HFFc6 (cell line): ENCODE measurements at regions not wholly inside any gene's neighbourhood (a gene's known extent, or its start where the extent isn't known, plus 50 kb on each side); places are given as distances from the start of the nearest gene placed in this dataset.

Source experiments
- DNase-seq: peaks from one replicate; pipeline ENCODE4 v3.0.0-alpha.2; 2018
- H3K27ac Mint-ChIP-seq: 2 replicates; pipeline ENCODE4 v1.8.0; 2020; ENCODE audit warnings: mild to moderate bottlenecking, mixed read lengths
- H3K27me3 Mint-ChIP-seq: 2 replicates; pipeline ENCODE4 v1.8.0; 2021; ENCODE audit warnings: mild to moderate bottlenecking, moderate library complexity, mixed read lengths; ENCODE audit not compliant: insufficient read depth
- H3K36me3 Mint-ChIP-seq: 2 replicates; pipeline ENCODE4 v1.8.0; 2021; ENCODE audit warnings: low read depth, mixed read lengths
- H3K4me1 Mint-ChIP-seq: 2 replicates; pipeline ENCODE4 v1.8.0; 2020; ENCODE audit warnings: low read depth, mixed read lengths
- H3K4me3 Mint-ChIP-seq: 2 replicates; pipeline ENCODE4 v1.8.0; 2020; ENCODE audit warnings: mild to moderate bottlenecking, moderate library complexity, mixed read lengths
- H3K9me3 Mint-ChIP-seq: 2 replicates; pipeline ENCODE4 v1.8.0; 2020; ENCODE audit warnings: mild to moderate bottlenecking, mixed read lengths
- TF ChIP-seq, protein P1 (sequence below): fragments of 200-600 bp; sonication (generic); IDR thresholded peaks from 2 replicates; pipeline ENCODE4 v1.5.0; 2021; ENCODE audit warnings: antibody characterized with exemption, mild to moderate bottlenecking

GRCh38 chr13:97878431-97879375 is 74.8 kb upstream of the IPO5 start:
- TF ChIP-seq, protein P1, sequence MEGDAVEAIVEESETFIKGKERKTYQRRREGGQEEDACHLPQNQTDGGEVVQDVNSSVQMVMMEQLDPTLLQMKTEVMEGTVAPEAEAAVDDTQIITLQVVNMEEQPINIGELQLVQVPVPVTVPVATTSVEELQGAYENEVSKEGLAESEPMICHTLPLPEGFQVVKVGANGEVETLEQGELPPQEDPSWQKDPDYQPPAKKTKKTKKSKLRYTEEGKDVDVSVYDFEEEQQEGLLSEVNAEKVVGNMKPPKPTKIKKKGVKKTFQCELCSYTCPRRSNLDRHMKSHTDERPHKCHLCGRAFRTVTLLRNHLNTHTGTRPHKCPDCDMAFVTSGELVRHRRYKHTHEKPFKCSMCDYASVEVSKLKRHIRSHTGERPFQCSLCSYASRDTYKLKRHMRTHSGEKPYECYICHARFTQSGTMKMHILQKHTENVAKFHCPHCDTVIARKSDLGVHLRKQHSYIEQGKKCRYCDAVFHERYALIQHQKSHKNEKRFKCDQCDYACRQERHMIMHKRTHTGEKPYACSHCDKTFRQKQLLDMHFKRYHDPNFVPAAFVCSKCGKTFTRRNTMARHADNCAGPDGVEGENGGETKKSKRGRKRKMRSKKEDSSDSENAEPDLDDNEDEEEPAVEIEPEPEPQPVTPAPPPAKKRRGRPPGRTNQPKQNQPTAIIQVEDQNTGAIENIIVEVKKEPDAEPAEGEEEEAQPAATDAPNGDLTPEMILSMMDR: no peak
- Mint-ChIP-seq H3K9me3 (no peaks in the 10 kb centered on the region), H3K4me1 (peaks cover 47% of the 10 kb centered on the region), H3K36me3 (peaks cover 7% of the 10 kb centered on the region; the same call in 1 of the 2 replicates), H3K27ac (peak overlapping the region; percentile 92), H3K27me3 (no peaks in the 10 kb centered on the region; the same call in 1 of the 2 replicates), H3K4me3 (no peak overlapping the region)
- DNase-seq: no peak

GRCh38 chr13:97879646-97880310 is 73.7 kb upstream of the IPO5 start:
- peak; percentile 83 for DNase-seq
- Mint-ChIP-seq H3K4me3 (peak overlapping the region; percentile 79), H3K27ac (peak overlapping the region; percentile 92), H3K4me1 (peaks cover 47% of the 10 kb centered on the region), H3K36me3 (peaks cover 7% of the 10 kb centered on the region; the same call in 1 of the 2 replicates), H3K9me3 (no peaks in the 10 kb centered on the region), H3K27me3 (no peaks in the 10 kb centered on the region; the same call in 1 of the 2 replicates)
- TF ChIP-seq, protein P1: no peak

GRCh38 chr13:97880311-97880675 is 73.2 kb upstream of the IPO5 start:
- TF ChIP-seq, protein P1: peak; percentile 44
- peaks cover 47% of the 10 kb centered on the region for H3K4me1 Mint-ChIP-seq

DNA sequence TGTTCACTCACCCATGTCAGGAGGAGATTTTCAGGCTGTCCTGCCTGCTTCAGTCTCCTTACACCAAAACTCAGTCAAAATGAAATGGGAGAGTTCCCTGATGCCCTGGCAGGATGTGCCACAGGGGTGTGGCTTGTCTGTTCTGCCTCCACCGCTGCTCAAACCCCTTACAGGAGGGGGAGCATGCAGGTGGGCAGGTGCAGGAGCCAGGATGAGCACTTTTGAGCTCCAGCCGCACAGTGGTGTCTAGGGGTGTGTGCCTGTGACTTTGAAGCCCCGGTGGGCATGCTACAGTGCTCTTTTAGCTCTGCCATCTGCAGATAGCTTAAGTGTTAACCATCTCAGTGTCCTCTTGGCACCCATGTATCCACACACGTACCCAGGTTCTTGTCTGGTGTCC is 71.9 kb upstream of the IPO5 start:
- peaks cover 47% of the 10 kb centered on the region for H3K4me1 Mint-ChIP-seq
- TF ChIP-seq, protein P1: no peak
- H3K27ac Mint-ChIP-seq: peak overlapping the region; percentile 92; the same call in 1 of the 2 replicates
- no peaks in the 10 kb centered on the region for H3K9me3 Mint-ChIP-seq
- no peak overlapping the region for H3K4me3 Mint-ChIP-seq
- peaks cover 7% of the 10 kb centered on the region; the same call in 1 of the 2 replicates for H3K36me3 Mint-ChIP-seq
- no peaks in the 10 kb centered on the region; the same call in 1 of the 2 replicates for H3K27me3 Mint-ChIP-seq
- no peak for DNase-seq

More at GRCh38 chr13:97880311-97880675, 73.2 kb upstream of the IPO5 start:
- H3K36me3 Mint-ChIP-seq: peaks cover 7% of the 10 kb centered on the region; the same call in 1 of the 2 replicates
- H3K4me3 Mint-ChIP-seq: peak overlapping the region; percentile 79
- no peaks in the 10 kb centered on the region for H3K9me3 Mint-ChIP-seq
- H3K27me3 Mint-ChIP-seq: no peaks in the 10 kb centered on the region; the same call in 1 of the 2 replicates
- no peak for DNase-seq
- H3K27ac Mint-ChIP-seq: peak overlapping the region; percentile 92

GRCh38 chr13:97883396-97883795 is 70.1 kb upstream of the IPO5 start:
- Mint-ChIP-seq H3K27ac (no peak overlapping the region), H3K9me3 (no peaks in the 10 kb centered on the region), H3K4me1 (peaks cover 39% of the 10 kb centered on the region), H3K4me3 (no peak overlapping the region), H3K27me3 (no peaks in the 10 kb centered on the region; the same call in 1 of the 2 replicates), H3K36me3 (peaks cover 7% of the 10 kb centered on the region; the same call in 1 of the 2 replicates)
- TF ChIP-seq, protein P1: no peak
- DNase-seq: no peak
